Stimulated activated CD8-positive, alpha-beta memory T cell treated with anti-CD3 and anti-CD28 coated beads, Interleukin-7, amount 100 ng/mL, for 24 hours (primary cell): ENCODE measurements at regions not wholly inside any gene's neighbourhood (a gene's known extent, or its start where the extent isn't known, plus 50 kb on each side); places are given as distances from the start of the nearest gene placed in this dataset.

Source experiments
- DNase-seq: peaks from one replicate; pipeline ENCODE4 v3.0.0-alpha.2; 2020; ENCODE audit warnings: low read depth

GRCh38 chr1:10897321-10897980 lies 101.0 kb upstream of the CASZ1 start:
- no peak for DNase-seq

- no peak for DNase-seq
These were observed 101.7 kb upstream of the CASZ1 start for GRCh38 chr1:10897981-10898728.

GRCh38 chr1:10898921-10899320 lies 102.5 kb upstream of the CASZ1 start:
- DNase-seq, result no peak

GRCh38 chr1:10899490-10900250 lies 103.2 kb upstream of the CASZ1 start:
- DNase-seq, result no peak

GRCh38 chr1:10900251-10900651 lies 103.8 kb upstream of the CASZ1 start:
- DNase-seq, result no peak

- no peak for DNase-seq
These were observed 104.2 kb upstream of the CASZ1 start for GRCh38 chr1:10900691-10901090.

- DNase-seq, result no peak
These were observed 104.8 kb upstream of the CASZ1 start for GRCh38 chr1:10901091-10901890.

GRCh38 chr1:10901891-10902805 lies 105.7 kb upstream of the CASZ1 start:
- no peak for DNase-seq

- no peak for DNase-seq
These were observed 107.0 kb upstream of the CASZ1 start for GRCh38 chr1:10903421-10903820.

GRCh38 chr1:10903821-10904220 lies 107.4 kb upstream of the CASZ1 start:
- DNase-seq, result no peak

GRCh38 chr1:10904396-10905358 lies 107.8 kb upstream of the TARDBP start:
- no peak for DNase-seq

- no peak for DNase-seq
These were observed 106.4 kb upstream of the TARDBP start for GRCh38 chr1:10905841-10906655.

- no peak for DNase-seq
These were observed 105.5 kb upstream of the TARDBP start for GRCh38 chr1:10906866-10907519.

GRCh38 chr1:10908266-10908665 lies 104.2 kb upstream of the TARDBP start:
- DNase-seq, result no peak

GRCh38 chr1:10909697-10910680 lies 102.5 kb upstream of the TARDBP start:
- DNase-seq, result peak; percentile 65

GRCh38 chr1:10910681-10911489 lies 101.6 kb upstream of the TARDBP start:
- no peak for DNase-seq
